Fibroblast of lung (primary cell): ENCODE measurements at regions not wholly inside any gene's neighbourhood (a gene's known extent, or its start where the extent isn't known, plus 50 kb on each side); places are given as distances from the start of the nearest gene placed in this dataset.

Source experiments
- DNase-seq, 2 donors: peaks; one replicate each; pipeline versions ENCODE4 v3.0.0 to v3.0.0-alpha.2; 2010; ENCODE audit warnings: low read depth in 2 of 2
- H2AFZ ChIP-seq: 2 replicates; pipeline ENCODE4 v1.5.1; 2012; ENCODE audit warnings: low read length, control low read depth, inconsistent platforms
- H3K27ac ChIP-seq: 2 replicates; pipeline ENCODE4 v1.5.1; 2011; ENCODE audit warnings: low read length, control low read depth; ENCODE audit not compliant: insufficient read depth
- H3K27me3 ChIP-seq: 2 replicates; pipeline ENCODE4 v1.5.1; 2011; ENCODE audit warnings: mild to moderate bottlenecking, low read length; ENCODE audit not compliant: control insufficient read depth, insufficient read depth
- H3K36me3 ChIP-seq: 2 replicates; pipeline ENCODE4 v1.5.1; 2011; ENCODE audit warnings: low read length; ENCODE audit not compliant: control insufficient read depth, insufficient read depth
- H3K4me1 ChIP-seq: 2 replicates; pipeline ENCODE4 v1.5.1; 2011; ENCODE audit warnings: low read length; ENCODE audit not compliant: control insufficient read depth, insufficient read depth; ENCODE audit errors: extremely low read depth
- H3K4me2 ChIP-seq: 2 replicates; pipeline ENCODE4 v1.5.1; 2011; ENCODE audit warnings: low read length, control low read depth; ENCODE audit not compliant: insufficient read depth; ENCODE audit errors: extremely low read depth
- H3K4me3 ChIP-seq, 4 experiments: fragments of 200-600 bp in 1 of 4; sonication (generic) in 1 of 4; replicated peaks in 1 of 4; 2 replicates each; pipeline ENCODE4 v1.5.1; 2011 to 2016; ENCODE audit warnings: low read length in 4 of 4, low read depth in 3 of 4, mild to moderate bottlenecking in 3 of 4, control low read depth in 2 of 4, inconsistent platforms in 1 of 4, mixed read lengths in 1 of 4; ENCODE audit not compliant: insufficient read depth in 1 of 4; ENCODE audit errors: control extremely low read depth in 1 of 4
- H3K79me2 ChIP-seq: 2 replicates; pipeline ENCODE4 v1.5.1; 2012; ENCODE audit warnings: mild to moderate bottlenecking, low read length, inconsistent platforms; ENCODE audit not compliant: control insufficient read depth, insufficient read depth
- H3K9ac ChIP-seq: 2 replicates; pipeline ENCODE4 v1.5.1; 2011; ENCODE audit warnings: mild to moderate bottlenecking, low read length, control low read depth; ENCODE audit not compliant: insufficient read depth
- H3K9me3 ChIP-seq: 2 replicates; pipeline ENCODE4 v1.5.1; 2012; ENCODE audit warnings: low read depth, low read length; ENCODE audit not compliant: control insufficient read depth, insufficient read depth
- H4K20me1 ChIP-seq: 2 replicates; pipeline ENCODE4 v1.5.1; 2011; ENCODE audit warnings: low read length; ENCODE audit not compliant: control insufficient read depth, insufficient read depth; ENCODE audit errors: extremely low read depth
- CTCF ChIP-seq, 2 donors: IDR thresholded peaks in 1 of 2; conservative IDR thresholded peaks in 1 of 2; 1 replicate in 1 of 2; 2 replicates in 1 of 2; pipeline ENCODE4 v1.5.1; 2011 to 2012; ENCODE audit warnings: low read length in 2 of 2, control low read depth in 1 of 2, inconsistent platforms in 1 of 2, low read depth in 1 of 2, mild to moderate bottlenecking in 1 of 2
- EZH2 ChIP-seq: IDR thresholded peaks from 2 replicates; pipeline ENCODE4 v1.5.1; 2012; ENCODE audit warnings: low read length, control low read depth, mild to moderate bottlenecking; ENCODE audit errors: missing control alignments

GRCh38 chr6:140872885-140873284, 1259.8 kb upstream of the GJE1 start:
- H3K9me3 ChIP-seq, result no peaks in the 10 kb centered on the region
- no peaks in the 10 kb centered on the region for H3K27me3 ChIP-seq
- no peaks in the 10 kb centered on the region for H4K20me1 ChIP-seq
- H3K4me3 ChIP-seq, result no peak overlapping the region
- no peak overlapping the region for H3K9ac ChIP-seq
- H3K79me2 ChIP-seq, result no peaks in the 10 kb centered on the region
- no peak overlapping the region for H2AFZ ChIP-seq
- DNase-seq, result no peak
- no peak overlapping the region for H3K27ac ChIP-seq
- H3K4me2 ChIP-seq, result no peak overlapping the region
- H3K36me3 ChIP-seq, result no peaks in the 10 kb centered on the region
- H3K4me1 ChIP-seq, result no peaks in the 10 kb centered on the region
- TF ChIP-seq CTCF (conservative IDR thresholded peaks at IDR 0.05 in 1 of 2, IDR thresholded peaks at IDR 0.05 in 1 of 2; ENCODE audit: low read depth in 1 of 2, low read length in 2 of 2) (no peak), EZH2 (no peak)

DNA sequence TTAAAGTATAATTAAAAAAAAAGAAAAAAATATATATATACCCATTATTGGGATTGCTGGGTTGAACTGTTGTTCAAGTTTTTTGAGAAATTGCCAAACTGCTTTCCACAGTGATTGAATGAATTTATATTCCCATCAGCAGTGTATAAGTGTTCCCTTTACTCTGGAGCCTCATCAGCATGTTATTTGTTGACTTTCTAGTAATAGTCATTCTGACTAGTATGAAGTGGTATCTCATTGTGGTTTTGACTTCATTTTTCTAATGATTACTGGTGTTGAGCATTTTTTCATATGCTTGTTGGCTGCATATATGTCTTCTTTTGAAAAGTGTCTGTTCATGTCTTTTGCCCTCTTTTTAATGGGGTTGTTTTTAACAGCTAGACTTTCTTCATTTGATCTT, 1260.8 kb upstream of the GJE1 start:
- H3K4me1 ChIP-seq, result no peaks in the 10 kb centered on the region
- peak; percentile 70 to 82 for DNase-seq
- H3K27me3 ChIP-seq, result no peaks in the 10 kb centered on the region
- no peak overlapping the region for H3K4me2 ChIP-seq
- H2AFZ ChIP-seq, result no peak overlapping the region
- no peak overlapping the region for H3K27ac ChIP-seq
- H3K4me3 ChIP-seq, result no peak overlapping the region
- no peaks in the 10 kb centered on the region for H3K79me2 ChIP-seq
- TF ChIP-seq CTCF (conservative IDR thresholded peaks at IDR 0.05 in 1 of 2, IDR thresholded peaks at IDR 0.05 in 1 of 2; ENCODE audit: low read depth in 1 of 2, low read length in 2 of 2) (no peak), EZH2 (no peak)
- no peaks in the 10 kb centered on the region for H4K20me1 ChIP-seq
- H3K36me3 ChIP-seq, result no peaks in the 10 kb centered on the region
- no peaks in the 10 kb centered on the region for H3K9me3 ChIP-seq
- no peak overlapping the region for H3K9ac ChIP-seq

DNA sequence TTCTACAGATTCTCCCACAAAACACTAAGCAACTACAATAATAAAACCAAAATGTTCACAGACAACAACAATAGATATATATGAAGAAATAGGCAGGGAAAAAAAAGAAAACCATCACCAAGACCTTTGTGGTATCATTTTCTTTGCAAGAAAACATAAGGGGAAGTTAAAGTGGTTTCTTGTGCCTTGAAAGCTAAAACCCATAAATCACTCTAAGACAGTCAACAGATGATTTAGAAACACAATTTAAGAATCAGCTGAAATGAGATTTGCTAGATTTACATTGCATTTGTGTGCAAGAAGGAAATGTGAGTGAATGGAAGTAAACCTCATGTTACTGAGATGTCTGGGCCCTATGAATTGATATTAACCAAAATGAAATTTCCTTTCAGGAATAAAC, 1265.4 kb upstream of the GJE1 start:
- no peaks in the 10 kb centered on the region for H3K36me3 ChIP-seq
- no peaks in the 10 kb centered on the region for H3K27me3 ChIP-seq
- no peaks in the 10 kb centered on the region for H4K20me1 ChIP-seq
- TF ChIP-seq EZH2, result no peak
- TF ChIP-seq CTCF (conservative IDR thresholded peaks at IDR 0.05 in 1 of 2, IDR thresholded peaks at IDR 0.05 in 1 of 2; ENCODE audit: low read depth in 1 of 2, low read length in 2 of 2), result no peak
- no peak overlapping the region for H3K4me2 ChIP-seq
- no peaks in the 10 kb centered on the region for H3K79me2 ChIP-seq
- H2AFZ ChIP-seq, result no peak overlapping the region
- H3K27ac ChIP-seq, result no peak overlapping the region
- no peak overlapping the region for H3K9ac ChIP-seq
- no peaks in the 10 kb centered on the region for H3K9me3 ChIP-seq
- no peak overlapping the region for H3K4me3 ChIP-seq
- H3K4me1 ChIP-seq, result no peaks in the 10 kb centered on the region
- DNase-seq, result no peak
